ENCODE measurements at regions not wholly inside any gene's neighbourhood (a gene's known extent, or its start where the extent isn't known, plus 50 kb on each side); places are given as distances from the start of the nearest gene placed in this dataset.

GRCh38 chr21:35860189-35860869, 200.0 kb downstream of the SETD4 start:
- Histone ChIP-seq H3K27me3 (ENCODE audit: control insufficient read depth, low read length) (no peaks in the 10 kb centered on the region; the same call in 1 of the 2 replicates), H3K4me3 (ENCODE audit: low read length) (no peak overlapping the region), H4K20me1 (ENCODE audit: control insufficient read depth, insufficient read depth, low read depth, low read length) (no peaks in the 10 kb centered on the region), H3K4me1 (ENCODE audit: control insufficient read depth, low read length) (no peaks in the 10 kb centered on the region), H3K9me3 (ENCODE audit: control insufficient read depth, insufficient read depth, low read length) (no peaks in the 10 kb centered on the region), H3K4me2 (ENCODE audit: low read length) (no peak overlapping the region), H3F3A (ENCODE audit: control insufficient read depth, insufficient read depth) (no peaks in the 10 kb centered on the region), H3K79me2 (ENCODE audit: control insufficient read depth, low read length) (no peaks in the 10 kb centered on the region), H3K27ac (ENCODE audit: low read depth, low read length) (no peak overlapping the region), H3K36me3 (ENCODE audit: control insufficient read depth, low read length) (no peaks in the 10 kb centered on the region), H3K9me2 (replicated peaks; ENCODE audit: control insufficient read depth, low read length) (no peaks in the 10 kb centered on the region)
- TF ChIP-seq, protein P1, sequence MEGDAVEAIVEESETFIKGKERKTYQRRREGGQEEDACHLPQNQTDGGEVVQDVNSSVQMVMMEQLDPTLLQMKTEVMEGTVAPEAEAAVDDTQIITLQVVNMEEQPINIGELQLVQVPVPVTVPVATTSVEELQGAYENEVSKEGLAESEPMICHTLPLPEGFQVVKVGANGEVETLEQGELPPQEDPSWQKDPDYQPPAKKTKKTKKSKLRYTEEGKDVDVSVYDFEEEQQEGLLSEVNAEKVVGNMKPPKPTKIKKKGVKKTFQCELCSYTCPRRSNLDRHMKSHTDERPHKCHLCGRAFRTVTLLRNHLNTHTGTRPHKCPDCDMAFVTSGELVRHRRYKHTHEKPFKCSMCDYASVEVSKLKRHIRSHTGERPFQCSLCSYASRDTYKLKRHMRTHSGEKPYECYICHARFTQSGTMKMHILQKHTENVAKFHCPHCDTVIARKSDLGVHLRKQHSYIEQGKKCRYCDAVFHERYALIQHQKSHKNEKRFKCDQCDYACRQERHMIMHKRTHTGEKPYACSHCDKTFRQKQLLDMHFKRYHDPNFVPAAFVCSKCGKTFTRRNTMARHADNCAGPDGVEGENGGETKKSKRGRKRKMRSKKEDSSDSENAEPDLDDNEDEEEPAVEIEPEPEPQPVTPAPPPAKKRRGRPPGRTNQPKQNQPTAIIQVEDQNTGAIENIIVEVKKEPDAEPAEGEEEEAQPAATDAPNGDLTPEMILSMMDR (IDR thresholded peaks at IDR 0.05; ENCODE audit: low read depth, low read length, poor library complexity, severe bottlenecking): no peak
- no peak for TF ChIP-seq EZH2phosphoT487 (IDR thresholded peaks at IDR 0.05; ENCODE audit: borderline replicate concordance, low read length)

- Histone ChIP-seq H3K9me2 (replicated peaks; ENCODE audit: control insufficient read depth, low read length) (no peaks in the 10 kb centered on the region), H3K4me2 (ENCODE audit: low read length) (no peak overlapping the region), H3K27me3 (ENCODE audit: control insufficient read depth, low read length) (no peaks in the 10 kb centered on the region; the same call in 1 of the 2 replicates), H3K4me1 (ENCODE audit: control insufficient read depth, low read length) (no peaks in the 10 kb centered on the region), H3K36me3 (ENCODE audit: control insufficient read depth, low read length) (no peaks in the 10 kb centered on the region), H4K20me1 (ENCODE audit: control insufficient read depth, insufficient read depth, low read depth, low read length) (no peaks in the 10 kb centered on the region), H3K4me3 (ENCODE audit: low read length) (no peak overlapping the region), H3K9me3 (ENCODE audit: control insufficient read depth, insufficient read depth, low read length) (no peaks in the 10 kb centered on the region), H3K79me2 (ENCODE audit: control insufficient read depth, low read length) (no peaks in the 10 kb centered on the region), H3K27ac (ENCODE audit: low read depth, low read length) (no peak overlapping the region), H3F3A (ENCODE audit: control insufficient read depth, insufficient read depth) (no peaks in the 10 kb centered on the region)
- TF ChIP-seq EZH2phosphoT487 (IDR thresholded peaks at IDR 0.05; ENCODE audit: borderline replicate concordance, low read length): no peak
- TF ChIP-seq, protein P1 (IDR thresholded peaks at IDR 0.05; ENCODE audit: low read depth, low read length, poor library complexity, severe bottlenecking): no peak
These were observed 200.6 kb downstream of the SETD4 start for GRCh38 chr21:35859677-35860076.

DNA sequence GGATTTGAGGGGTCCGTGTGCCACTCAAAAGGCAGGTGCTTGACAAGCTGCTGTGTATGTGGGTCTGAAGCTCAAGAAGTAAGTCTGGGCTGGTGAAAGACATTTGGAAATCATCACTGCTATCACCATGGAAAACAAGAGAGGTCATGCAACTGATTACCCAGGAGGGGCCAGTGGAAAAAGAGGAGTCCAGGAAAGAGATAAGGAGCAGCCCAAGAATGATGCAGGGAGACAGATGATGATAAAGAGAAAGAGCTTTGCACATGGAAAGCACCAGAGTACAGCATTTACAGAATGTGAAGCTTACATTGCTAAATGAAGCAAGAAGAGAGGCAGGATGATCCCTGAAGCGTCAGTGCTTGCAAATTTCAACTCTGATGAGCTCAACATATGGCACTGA, 203.2 kb downstream of the SETD4 start:
- peaks cover 5% of the 10 kb centered on the region; the same call in 1 of the 2 replicates for H3K27me3 ChIP-seq (ENCODE audit: control insufficient read depth, low read length)
- no peaks in the 10 kb centered on the region for H3F3A ChIP-seq (ENCODE audit: control insufficient read depth, insufficient read depth)

More for the DNA sequence above, 203.2 kb downstream of the SETD4 start:
- no peaks in the 10 kb centered on the region for H3K4me1 ChIP-seq (ENCODE audit: control insufficient read depth, low read length)
- no peaks in the 10 kb centered on the region for H3K36me3 ChIP-seq (ENCODE audit: control insufficient read depth, low read length)
- H3K79me2 ChIP-seq (ENCODE audit: control insufficient read depth, low read length): no peaks in the 10 kb centered on the region
- H3K4me3 ChIP-seq (ENCODE audit: low read length): no peak overlapping the region
- TF ChIP-seq EZH2phosphoT487 (IDR thresholded peaks at IDR 0.05; ENCODE audit: borderline replicate concordance, low read length): no peak
- TF ChIP-seq, protein P1 (IDR thresholded peaks at IDR 0.05; ENCODE audit: low read depth, low read length, poor library complexity, severe bottlenecking): no peak
- H3K9me3 ChIP-seq (ENCODE audit: control insufficient read depth, insufficient read depth, low read length): no peaks in the 10 kb centered on the region
- H4K20me1 ChIP-seq (ENCODE audit: control insufficient read depth, insufficient read depth, low read depth, low read length): no peaks in the 10 kb centered on the region
- no peak overlapping the region for H3K4me2 ChIP-seq (ENCODE audit: low read length)
- no peaks in the 10 kb centered on the region for H3K9me2 ChIP-seq (replicated peaks; ENCODE audit: control insufficient read depth, low read length)
- H3K27ac ChIP-seq (ENCODE audit: low read depth, low read length): no peak overlapping the region

All from DOHH2 (cell line).